H1 (cell line): ENCODE measurements at regions not wholly inside any gene's neighbourhood (a gene's known extent, or its start where the extent isn't known, plus 50 kb on each side); places are given as distances from the start of the nearest gene placed in this dataset.

Experiments
- CEBPB ChIP-seq: IDR thresholded peaks from 2 replicates; pipeline ENCODE4 v1.6.1; 2012; ENCODE audit warnings: low read depth, low read length
- CREB1 ChIP-seq: IDR thresholded peaks from 2 replicates; pipeline ENCODE4 v1.6.1; 2012; ENCODE audit warnings: inconsistent platforms
- CTBP2 ChIP-seq: IDR thresholded peaks from 2 replicates; pipeline ENCODE4 v1.7.0; 2011; ENCODE audit warnings: borderline replicate concordance, mild to moderate bottlenecking, moderate library complexity, mixed read lengths, low read length; ENCODE audit not compliant: insufficient read depth, insufficient read length
- EGR1 ChIP-seq: IDR thresholded peaks from 2 replicates; pipeline ENCODE4 v1.6.1; 2011; ENCODE audit warnings: low read depth, low read length, borderline replicate concordance
- PHF8 ChIP-seq: fragments of 200-600 bp; sonication (generic); conservative IDR thresholded peaks from 2 replicates; pipeline ENCODE4 v1.7.1; 2012; ENCODE audit warnings: low read depth, mild to moderate bottlenecking, inconsistent platforms, low read length, moderate library complexity
- SIN3A ChIP-seq, 2 experiments: IDR thresholded peaks in 1 of 2; conservative IDR thresholded peaks in 1 of 2; 2 replicates each; pipeline ENCODE4 v1.6.1; 2011 to 2012; ENCODE audit warnings: low read length in 2 of 2, improper control_type of control experiment in 1 of 2, low read depth in 1 of 2, mild to moderate bottlenecking in 1 of 2
- SP1 ChIP-seq: IDR thresholded peaks from 2 replicates; pipeline ENCODE4 v1.6.1; 2011; ENCODE audit warnings: low read depth, low read length
- SP4 ChIP-seq: IDR thresholded peaks from 2 replicates; pipeline ENCODE4 v1.6.1; 2012; ENCODE audit warnings: low read length, inconsistent platforms

DNA sequence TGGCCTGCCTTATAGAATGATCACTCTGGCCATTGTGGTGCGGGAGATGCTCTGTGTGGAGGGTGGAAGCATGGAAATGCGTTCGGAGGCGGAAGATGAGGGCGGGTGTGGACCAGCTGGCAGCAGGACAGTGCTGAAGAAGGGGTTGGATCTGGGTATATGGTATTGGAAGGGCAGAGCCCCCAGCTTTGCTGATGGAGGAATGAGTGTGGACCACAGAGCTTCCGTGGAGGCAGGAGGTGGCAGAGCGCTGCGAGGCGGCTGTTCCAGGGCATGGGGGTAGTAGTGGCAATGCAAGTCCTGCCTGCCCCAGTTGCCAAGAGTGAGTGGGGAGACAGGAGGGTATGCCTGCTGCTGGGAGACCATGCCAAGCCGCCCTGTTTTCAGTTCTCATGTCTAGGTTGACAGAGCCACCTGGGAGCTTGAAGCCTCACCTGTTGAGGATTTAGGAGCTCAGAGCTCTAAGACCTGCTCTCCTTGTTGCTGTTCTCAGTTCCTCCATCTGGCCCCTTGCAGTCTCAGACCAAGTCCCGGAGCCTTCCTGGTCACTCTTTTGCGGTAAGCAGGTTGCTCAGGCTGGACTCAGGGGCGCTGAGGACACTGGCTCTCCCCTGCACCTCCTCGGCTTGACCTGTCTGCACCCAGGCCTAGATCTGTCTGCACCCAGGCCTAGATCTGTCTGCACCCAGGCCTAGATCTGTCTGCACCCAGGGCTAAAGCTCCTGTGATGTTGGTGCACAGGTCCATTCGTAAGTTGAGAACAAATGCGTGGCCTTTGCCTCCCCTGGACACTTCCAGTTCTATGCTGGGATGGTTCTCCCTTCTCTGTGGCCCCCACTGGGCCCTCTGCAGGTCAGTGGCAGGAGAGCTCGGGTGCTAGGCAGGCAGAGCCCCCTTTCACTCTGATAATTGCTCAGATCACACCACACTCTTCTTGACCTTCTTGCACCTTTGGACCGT lies 290.5 kb upstream of the HS6ST1 start (continued):
- TF ChIP-seq CTBP2, result no peak
- no peak for TF ChIP-seq SP1
- TF ChIP-seq CREB1, result no peak
- TF ChIP-seq SP4, result no peak
- TF ChIP-seq PHF8, result no peak
- no peak for TF ChIP-seq SIN3A (conservative IDR thresholded peaks at IDR 0.05 in 1 of 2, IDR thresholded peaks at IDR 0.05 in 1 of 2; ENCODE audit: low read depth in 1 of 2, low read length in 2 of 2)
- no peak for TF ChIP-seq CEBPB
- no peak for TF ChIP-seq EGR1
